DND-41 (cell line): ENCODE measurements at regions not wholly inside any gene's neighbourhood (a gene's known extent, or its start where the extent isn't known, plus 50 kb on each side); places are given as distances from the start of the nearest gene placed in this dataset.

Experiments used
- ATAC-seq: fragments of 200-7000 bp; cut with Tn5 transposase; 3 replicates; pipeline ENCODE4 v1.9.1; 2021; ENCODE audit warnings: low read depth; ENCODE audit not compliant: insufficient read depth
- DNase-seq: peaks from one replicate; pipeline ENCODE4 v3.0.0-alpha.2; 2020
- H2AFZ ChIP-seq: 2 replicates; pipeline ENCODE4 v1.6.0; 2012; ENCODE audit warnings: low read depth, low read length
- H3K27ac ChIP-seq: 2 replicates; pipeline ENCODE4 v1.5.1; 2012; ENCODE audit warnings: low read length, inconsistent platforms
- H3K27me3 ChIP-seq: fragments of 200-600 bp; sonication (generic); 2 replicates; pipeline ENCODE4 v1.6.0; 2012; ENCODE audit warnings: low read length, mild to moderate bottlenecking, inconsistent platforms; ENCODE audit not compliant: insufficient read depth, poor library complexity
- H3K36me3 ChIP-seq: 2 replicates; pipeline ENCODE4 v1.5.1; 2012; ENCODE audit warnings: low read length, inconsistent platforms; ENCODE audit not compliant: insufficient read depth
- H3K4me1 ChIP-seq: 2 replicates; pipeline ENCODE4 v1.5.1; 2012; ENCODE audit warnings: mild to moderate bottlenecking, low read length; ENCODE audit not compliant: insufficient read depth
- H3K4me2 ChIP-seq: 2 replicates; pipeline ENCODE4 v1.6.0; 2012; ENCODE audit warnings: mild to moderate bottlenecking, moderate library complexity, low read length, inconsistent platforms; ENCODE audit not compliant: insufficient read depth
- H3K4me3 ChIP-seq, 2 experiments: fragments of 200-600 bp in 1 of 2; shearing (Covaris generic) in 1 of 2; 2 replicates each; pipeline ENCODE4 v1.5.1; 2012 to 2016; ENCODE audit warnings: inconsistent platforms in 2 of 2, low read length in 2 of 2, mild to moderate bottlenecking in 2 of 2, low read depth in 1 of 2, moderate library complexity in 1 of 2
- H3K79me2 ChIP-seq: 2 replicates; pipeline ENCODE4 v1.6.0; 2012; ENCODE audit warnings: low read length, inconsistent platforms; ENCODE audit not compliant: insufficient read depth
- H3K9ac ChIP-seq: 2 replicates; pipeline ENCODE4 v1.6.0; 2012; ENCODE audit warnings: low read depth, mild to moderate bottlenecking, inconsistent platforms, low read length, moderate library complexity
- H3K9me3 ChIP-seq: 2 replicates; pipeline ENCODE4 v1.5.1; 2012; ENCODE audit warnings: low read length, moderate library complexity, mild to moderate bottlenecking, inconsistent platforms; ENCODE audit not compliant: insufficient read depth, severe bottlenecking
- H4K20me1 ChIP-seq: 2 replicates; pipeline ENCODE4 v1.6.0; 2012; ENCODE audit warnings: low read length; ENCODE audit not compliant: insufficient read depth
- CTCF ChIP-seq: IDR thresholded peaks from 2 replicates; pipeline ENCODE4 v1.5.1; 2012; ENCODE audit warnings: borderline replicate concordance, low read length, moderate library complexity, mild to moderate bottlenecking; ENCODE audit not compliant: poor library complexity, severe bottlenecking; ENCODE audit errors: extremely low read depth
- EZH2 ChIP-seq: IDR thresholded peaks from 3 replicates; pipeline ENCODE4 v1.6.1; 2012; ENCODE audit warnings: borderline replicate concordance, low read depth, mild to moderate bottlenecking, moderate library complexity, low read length, inconsistent platforms; ENCODE audit not compliant: severe bottlenecking

- H3K27ac ChIP-seq = no peak overlapping the region
- DNase-seq = no peak
- no peak for TF ChIP-seq CTCF
- no peak overlapping the region for H2AFZ ChIP-seq
- no peaks in the 10 kb centered on the region for H3K27me3 ChIP-seq
- no peak for ATAC-seq
- H3K9ac ChIP-seq = no peak overlapping the region
- no peaks in the 10 kb centered on the region for H3K4me1 ChIP-seq
- no peaks in the 10 kb centered on the region for H3K79me2 ChIP-seq
- H3K9me3 ChIP-seq = no peaks in the 10 kb centered on the region
- H3K4me2 ChIP-seq = no peak overlapping the region
- H4K20me1 ChIP-seq = no peaks in the 10 kb centered on the region
- no peaks in the 10 kb centered on the region for H3K36me3 ChIP-seq
- H3K4me3 ChIP-seq = no peak overlapping the region
Measured at GRCh38 chr5:8413975-8414374, 545.0 kb downstream of the MTRR start.

- Histone ChIP-seq H3K9me3 (no peaks in the 10 kb centered on the region), H3K27me3 (no peaks in the 10 kb centered on the region), H3K4me2 (no peak overlapping the region), H3K9ac (no peak overlapping the region), H3K36me3 (no peaks in the 10 kb centered on the region), H3K4me3 (no peak overlapping the region), H3K79me2 (no peaks in the 10 kb centered on the region), H4K20me1 (no peaks in the 10 kb centered on the region), H3K27ac (no peak overlapping the region), H3K4me1 (no peaks in the 10 kb centered on the region), H2AFZ (no peak overlapping the region)
- DNase-seq (no peak), ATAC-seq (no peak)
- TF ChIP-seq EZH2 (no peak), CTCF (no peak)
Measured at GRCh38 chr5:8417316-8418048, 548.5 kb downstream of the MTRR start.

- Histone ChIP-seq H3K79me2 (no peaks in the 10 kb centered on the region), H3K4me1 (no peaks in the 10 kb centered on the region), H2AFZ (no peak overlapping the region), H3K9me3 (no peaks in the 10 kb centered on the region), H3K27me3 (no peaks in the 10 kb centered on the region), H4K20me1 (no peaks in the 10 kb centered on the region), H3K36me3 (no peaks in the 10 kb centered on the region), H3K9ac (no peak overlapping the region), H3K27ac (no peak overlapping the region), H3K4me2 (no peak overlapping the region), H3K4me3 (no peak overlapping the region)
- ATAC-seq (no peak), DNase-seq (no peak)
- no peak for TF ChIP-seq CTCF
- TF ChIP-seq EZH2 = no peak
Measured at GRCh38 chr5:8418049-8418426, 549.1 kb downstream of the MTRR start.
